Retinal pigment epithelial cell (primary cell): ENCODE measurements at regions not wholly inside any gene's neighbourhood (a gene's known extent, or its start where the extent isn't known, plus 50 kb on each side); places are given as distances from the start of the nearest gene placed in this dataset.

Source experiments
- DNase-seq: peaks from one replicate; pipeline ENCODE4 v3.0.0-alpha.2; 2010; ENCODE audit warnings: low read depth
- H3K4me3 ChIP-seq: 2 replicates; pipeline ENCODE4 v1.5.1; 2011; ENCODE audit warnings: mild to moderate bottlenecking, low read length, control low read depth, moderate library complexity
- TF ChIP-seq, protein P1 (sequence below): conservative IDR thresholded peaks from 2 replicates; pipeline ENCODE4 v1.5.1; 2011; ENCODE audit warnings: low read depth, low read length, control low read depth, inconsistent platforms

DNA sequence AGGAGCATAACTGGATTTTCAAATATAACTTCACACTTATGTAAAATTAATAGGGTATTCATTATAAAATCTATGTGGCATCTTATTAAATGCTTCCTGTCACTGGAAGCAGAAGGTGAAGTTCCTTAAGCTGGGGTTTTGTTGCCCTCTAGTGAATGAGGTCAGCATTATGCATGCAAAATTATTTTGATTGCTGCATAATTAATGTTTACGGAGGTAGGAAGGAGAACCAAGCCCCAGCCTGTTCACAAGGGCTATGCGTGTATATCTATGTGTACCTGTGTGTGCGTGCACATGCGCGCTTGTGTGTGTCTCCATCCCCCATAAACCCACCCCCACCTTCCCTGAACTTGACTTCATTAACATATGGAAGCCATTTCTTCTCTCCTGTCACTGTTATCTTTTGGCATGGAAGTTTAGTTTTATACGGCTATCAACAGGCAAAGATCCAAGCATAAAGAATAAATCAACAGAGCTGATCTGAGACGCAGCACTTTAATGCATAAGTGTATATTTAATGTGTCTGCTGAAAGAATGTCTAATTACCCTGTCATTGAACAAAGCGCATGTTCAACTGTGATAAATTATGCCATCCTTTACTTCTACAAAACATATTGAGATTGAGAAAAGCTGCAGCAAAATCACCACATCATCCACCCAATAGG lies 90.2 kb upstream of the CDH4 start:
- DNase-seq = no peak
- H3K4me3 ChIP-seq = no peak overlapping the region
- TF ChIP-seq, protein P1, sequence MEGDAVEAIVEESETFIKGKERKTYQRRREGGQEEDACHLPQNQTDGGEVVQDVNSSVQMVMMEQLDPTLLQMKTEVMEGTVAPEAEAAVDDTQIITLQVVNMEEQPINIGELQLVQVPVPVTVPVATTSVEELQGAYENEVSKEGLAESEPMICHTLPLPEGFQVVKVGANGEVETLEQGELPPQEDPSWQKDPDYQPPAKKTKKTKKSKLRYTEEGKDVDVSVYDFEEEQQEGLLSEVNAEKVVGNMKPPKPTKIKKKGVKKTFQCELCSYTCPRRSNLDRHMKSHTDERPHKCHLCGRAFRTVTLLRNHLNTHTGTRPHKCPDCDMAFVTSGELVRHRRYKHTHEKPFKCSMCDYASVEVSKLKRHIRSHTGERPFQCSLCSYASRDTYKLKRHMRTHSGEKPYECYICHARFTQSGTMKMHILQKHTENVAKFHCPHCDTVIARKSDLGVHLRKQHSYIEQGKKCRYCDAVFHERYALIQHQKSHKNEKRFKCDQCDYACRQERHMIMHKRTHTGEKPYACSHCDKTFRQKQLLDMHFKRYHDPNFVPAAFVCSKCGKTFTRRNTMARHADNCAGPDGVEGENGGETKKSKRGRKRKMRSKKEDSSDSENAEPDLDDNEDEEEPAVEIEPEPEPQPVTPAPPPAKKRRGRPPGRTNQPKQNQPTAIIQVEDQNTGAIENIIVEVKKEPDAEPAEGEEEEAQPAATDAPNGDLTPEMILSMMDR = peak; percentile 14

DNA sequence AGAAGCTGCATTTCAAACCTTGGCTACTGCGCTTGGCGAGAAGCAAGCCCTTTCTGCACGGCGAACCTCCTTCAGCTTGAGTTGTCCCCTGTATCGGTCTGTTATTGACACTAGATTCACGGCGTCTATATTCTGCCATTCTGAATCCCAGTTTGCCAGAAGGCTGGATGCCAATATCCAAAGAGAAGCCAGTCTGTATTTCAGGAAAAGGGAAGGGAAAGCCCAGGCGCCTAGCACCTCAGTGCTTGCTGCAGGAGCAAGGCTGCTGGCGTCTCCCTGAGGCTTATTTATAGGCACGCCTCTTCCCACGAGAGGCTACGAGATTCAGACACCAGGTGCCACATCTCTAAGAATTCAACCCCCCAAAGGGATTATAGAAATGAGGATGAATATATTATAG lies 89.6 kb upstream of the CDH4 start:
- TF ChIP-seq, protein P1 = no peak
- H3K4me3 ChIP-seq = no peak overlapping the region
- DNase-seq = no peak

DNA sequence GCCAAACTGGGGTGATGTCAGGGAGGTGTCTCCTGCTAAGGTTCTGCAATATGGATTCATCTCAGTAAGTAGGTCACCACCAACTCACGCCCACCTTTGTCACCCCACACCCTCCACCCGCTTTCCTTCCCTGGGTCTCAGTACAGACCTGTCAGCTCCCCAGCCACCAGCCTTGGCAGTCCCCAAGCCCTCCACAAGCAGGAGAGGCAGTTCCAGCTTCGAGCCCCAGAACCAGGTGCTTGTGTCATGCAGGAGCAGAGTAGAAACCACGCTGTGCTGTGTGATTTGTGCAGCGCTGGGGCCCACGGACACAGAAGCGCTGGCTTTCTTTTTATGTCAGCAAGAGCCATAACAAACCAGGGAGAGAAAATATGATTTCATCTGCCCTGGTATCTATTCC lies 89.0 kb upstream of the CDH4 start:
- DNase-seq = no peak
- TF ChIP-seq, protein P1 = no peak
- H3K4me3 ChIP-seq = no peak overlapping the region

DNA sequence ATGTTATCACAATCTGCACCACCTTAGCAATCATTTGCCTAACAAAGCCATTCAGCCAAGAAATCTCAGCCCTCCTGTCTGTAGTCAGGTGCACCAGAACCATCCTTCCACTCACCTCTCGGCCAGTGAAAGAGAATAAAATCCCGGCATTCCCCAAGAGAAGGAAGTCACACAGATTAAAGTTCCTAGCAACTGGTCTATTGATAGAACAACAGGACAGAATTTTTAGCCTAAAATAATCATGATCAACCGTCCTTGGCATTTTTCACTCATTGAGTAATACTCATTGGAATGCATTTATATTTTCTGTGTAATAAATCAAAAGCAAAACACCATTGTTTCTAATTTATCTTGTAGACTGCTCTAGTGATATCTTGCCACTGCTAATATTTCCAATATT lies 85.7 kb upstream of the CDH4 start:
- no peak overlapping the region for H3K4me3 ChIP-seq
- TF ChIP-seq, protein P1 = no peak
- DNase-seq = no peak

DNA sequence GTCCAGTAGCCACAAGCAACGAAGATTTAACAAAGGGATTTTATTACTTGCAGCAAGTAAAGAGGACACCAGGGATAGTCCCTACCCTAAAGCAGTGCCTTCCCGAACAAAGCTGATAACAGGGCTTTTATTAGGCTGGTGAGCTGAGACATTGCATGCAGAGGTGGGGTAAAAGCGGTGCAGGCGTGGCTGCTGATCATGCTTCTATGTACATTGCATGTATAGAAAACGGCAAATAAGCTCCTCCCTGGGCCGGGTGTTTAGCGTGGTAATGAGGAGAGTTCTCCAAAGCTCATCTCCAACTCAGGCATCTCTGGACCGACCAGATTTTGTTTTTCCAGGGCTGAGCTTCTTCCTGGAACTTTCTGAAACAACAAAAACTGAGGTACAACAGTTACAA lies 83.5 kb upstream of the CDH4 start:
- TF ChIP-seq, protein P1 = no peak
- DNase-seq = no peak
- H3K4me3 ChIP-seq = no peak overlapping the region

DNA sequence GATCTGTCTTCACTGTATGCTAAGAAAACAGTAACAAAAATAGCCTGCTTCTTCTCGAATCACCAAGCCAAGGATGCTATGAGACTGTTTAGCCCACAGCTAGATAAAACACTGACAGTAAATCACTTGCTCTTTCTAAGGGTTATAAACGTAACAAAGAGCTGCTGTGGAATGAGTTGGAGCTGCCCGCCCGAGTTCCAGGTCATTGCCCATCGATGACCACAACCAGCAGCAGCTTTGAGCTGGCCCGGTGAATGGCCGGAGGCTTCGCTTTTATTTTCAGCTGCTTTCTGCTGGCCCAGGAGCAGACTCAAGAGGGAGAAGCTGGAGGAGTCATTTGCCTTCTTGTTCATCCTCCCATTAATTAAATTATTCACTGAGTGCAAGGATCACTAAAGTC lies 82.2 kb upstream of the CDH4 start:
- no peak for DNase-seq
- no peak overlapping the region for H3K4me3 ChIP-seq
- TF ChIP-seq, protein P1 = no peak

DNA sequence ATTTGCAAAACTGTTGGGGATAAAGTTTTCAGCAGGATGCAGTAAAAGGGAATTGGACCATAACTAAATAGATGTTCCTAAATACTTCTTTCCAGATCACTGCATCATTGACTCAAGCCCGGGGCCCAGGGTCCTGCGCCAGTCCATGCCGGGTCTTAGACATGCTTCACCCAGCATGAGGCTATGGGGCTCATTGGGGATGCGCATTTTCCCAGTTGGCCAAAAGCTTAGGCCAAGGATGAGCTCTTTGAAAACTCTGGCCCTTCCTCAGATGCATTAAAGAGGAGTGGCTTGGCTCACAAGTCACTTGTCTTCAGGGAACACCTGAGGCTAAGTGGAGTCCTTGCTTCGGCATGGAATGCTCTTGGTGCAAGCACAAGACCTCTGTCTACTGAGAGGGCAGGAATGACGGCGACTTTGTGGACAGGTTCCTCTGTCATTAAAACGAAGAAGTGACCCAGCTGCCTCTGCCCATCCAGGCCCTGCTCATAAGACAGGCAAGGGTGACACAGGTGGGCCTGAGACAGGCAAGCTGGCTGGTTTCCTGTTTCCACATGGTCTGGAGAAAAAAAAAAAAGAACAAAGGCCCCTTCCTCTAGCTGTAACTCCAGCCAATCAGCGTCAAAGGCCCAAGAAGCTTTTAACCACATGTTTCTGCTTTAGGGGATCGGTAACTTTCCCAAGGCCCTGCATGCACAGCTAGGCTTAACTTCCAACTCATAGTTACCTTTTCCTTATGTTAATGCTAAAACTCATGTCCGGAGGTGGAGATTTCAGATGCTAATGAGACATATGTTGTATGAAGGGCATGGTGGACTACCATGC lies 81.4 kb upstream of the CDH4 start:
- no peak overlapping the region for H3K4me3 ChIP-seq
- DNase-seq = no peak
- TF ChIP-seq, protein P1 = no peak
